Naive thymus-derived CD4-positive, alpha-beta T cell (primary cell): ENCODE measurements at regions not wholly inside any gene's neighbourhood (a gene's known extent, or its start where the extent isn't known, plus 50 kb on each side); places are given as distances from the start of the nearest gene placed in this dataset.

Experiments
- ATAC-seq: fragments of 150-1000 bp; cut with Tn5 transposase; 2 replicates; pipeline ENCODE4 v1.10.0; 2021; ENCODE audit warnings: mild to moderate bottlenecking, moderate library complexity
- CTCF ChIA-PET: fragments of 350-600 bp; sonication (Branson Sonifier 250); formaldehyde crosslinking; loops from one replicate; lab custom pipeline; 2021; ENCODE audit warnings: antibody characterized with exemption; lab: Charles Lee
- POLR2A ChIA-PET: fragments of 350-600 bp; sonication (Branson Sonifier 250); formaldehyde crosslinking; loops from one replicate; lab custom pipeline; 2021; ENCODE audit warnings: antibody characterized with exemption, inconsistent platforms; lab: Charles Lee
- DNase-seq, 9 donors: peaks; one replicate each; pipeline versions ENCODE4 v3.0.0 to v3.0.0-alpha.2; 2020 to 2022; ENCODE audit warnings: mixed read lengths in 1 of 9
- H3K27ac ChIP-seq: one replicate; pipeline ENCODE4 v1.7.0; 2013; ENCODE audit warnings: mild to moderate bottlenecking, low read depth, low read length, moderate library complexity
- H3K27me3 ChIP-seq, 2 donors: one replicate each; pipeline ENCODE4 v1.7.0; 2013; ENCODE audit warnings: low read length in 2 of 2, mild to moderate bottlenecking in 2 of 2, moderate library complexity in 2 of 2; ENCODE audit not compliant: control insufficient read depth in 2 of 2, insufficient read depth in 2 of 2
- H3K36me3 ChIP-seq, 3 experiments: 1 replicate in 2 of 3; 2 replicates in 1 of 3; pipeline ENCODE4 v1.7.0; 2013; ENCODE audit warnings: low read length in 3 of 3, mild to moderate bottlenecking in 3 of 3, moderate library complexity in 1 of 3; ENCODE audit not compliant: insufficient read depth in 3 of 3, control insufficient read depth in 2 of 3
- H3K4me1 ChIP-seq, 2 donors: one replicate each; pipeline ENCODE4 v1.7.0; 2013; ENCODE audit warnings: low read length in 2 of 2, mild to moderate bottlenecking in 2 of 2, moderate library complexity in 1 of 2; ENCODE audit not compliant: control insufficient read depth in 2 of 2, insufficient read depth in 2 of 2
- H3K4me3 ChIP-seq: 2 replicates; pipeline ENCODE4 v1.7.0; 2013; ENCODE audit warnings: mild to moderate bottlenecking, low read length
- H3K9me3 ChIP-seq, 3 experiments: 1 replicate in 2 of 3; 2 replicates in 1 of 3; pipeline ENCODE4 v1.7.0; 2013; ENCODE audit warnings: low read length in 3 of 3; ENCODE audit not compliant: control insufficient read depth in 2 of 3
- H3K27ac Mint-ChIP-seq, 9 donors: one replicate each; pipeline ENCODE4 v1.8.0; 2020 to 2022; ENCODE audit warnings: mixed read lengths in 9 of 9, mild to moderate bottlenecking in 8 of 9, moderate library complexity in 5 of 9, inconsistent platforms in 2 of 9
- H3K27me3 Mint-ChIP-seq, 5 donors: one replicate each; pipeline ENCODE4 v1.8.0; 2021 to 2022; ENCODE audit warnings: mixed read lengths in 5 of 5, mild to moderate bottlenecking in 1 of 5
- H3K36me3 Mint-ChIP-seq, 5 donors: one replicate each; pipeline ENCODE4 v1.8.0; 2020 to 2022; ENCODE audit warnings: mixed read lengths in 5 of 5, mild to moderate bottlenecking in 3 of 5, inconsistent platforms in 1 of 5
- H3K4me1 Mint-ChIP-seq, 7 donors: one replicate each; pipeline ENCODE4 v1.8.0; 2020 to 2022; ENCODE audit warnings: mixed read lengths in 7 of 7, mild to moderate bottlenecking in 3 of 7, inconsistent platforms in 1 of 7
- H3K4me3 Mint-ChIP-seq, 10 donors: one replicate each; pipeline ENCODE4 v1.8.0; 2020 to 2022; ENCODE audit warnings: mild to moderate bottlenecking in 10 of 10, mixed read lengths in 10 of 10, moderate library complexity in 6 of 10, inconsistent platforms in 2 of 10
- H3K9me3 Mint-ChIP-seq, 11 donors: one replicate each; pipeline ENCODE4 v1.8.0; 2020 to 2022; ENCODE audit warnings: mixed read lengths in 11 of 11, mild to moderate bottlenecking in 4 of 11, inconsistent platforms in 1 of 11, moderate library complexity in 1 of 11
- intact Hi-C, 2 donors: fragments of 100-400 bp; cut with micrococcal nuclease; formaldehyde crosslinking; loops; one replicate each; pipeline ENCODE4 v1.15.1; 2023

GRCh38 chr2:13002536-13003331 is 286.0 kb downstream of the TRIB2 start:
- DNase-seq: no peak
- Histone ChIP-seq H3K4me1 (no peaks in the 10 kb centered on the region), H3K4me3 (no peak overlapping the region), H3K36me3 (no peaks in the 10 kb centered on the region), H3K9me3 (no peaks in the 10 kb centered on the region), H3K27ac (no peak overlapping the region), H3K27me3 (no peaks in the 10 kb centered on the region)
- no peaks in the 10 kb centered on the region for H3K9me3 Mint-ChIP-seq
- H3K36me3 Mint-ChIP-seq: no peaks in the 10 kb centered on the region
- ChIA-PET POLR2A (no interaction called here), CTCF (interaction anchor here (0.7 to 1.2 kb wide), 3 partner anchors 71 to 1315 kb away, joined by 3 to 6 read pairs (median 3); no protein-coding TSS in a partner anchor)
- H3K4me3 Mint-ChIP-seq: no peak overlapping the region
- no peak for ATAC-seq
- peaks cover 0 to 40% (median 3%) of the 10 kb centered on the region in 5 donors for H3K27me3 Mint-ChIP-seq
- peaks cover 0 to 9% (median 0%) of the 10 kb centered on the region in 7 donors for H3K4me1 Mint-ChIP-seq
- no peak overlapping the region for H3K27ac Mint-ChIP-seq
- intact Hi-C loops: loop anchor here in 1 of 2 donors (10.0 kb wide), 1 partner anchor 958 kb away; no protein-coding TSS in a partner anchor

GRCh38 chr2:13003500-13003899 is 286.8 kb downstream of the TRIB2 start:
- no peaks in the 10 kb centered on the region for H3K4me1 ChIP-seq
- Mint-ChIP-seq H3K4me3 (no peak overlapping the region), H3K4me1 (peaks cover 0 to 9% (median 0%) of the 10 kb centered on the region in 7 donors), H3K36me3 (no peaks in the 10 kb centered on the region), H3K27me3 (peaks cover 0 to 40% (median 3%) of the 10 kb centered on the region in 5 donors), H3K9me3 (no peaks in the 10 kb centered on the region), H3K27ac (no peak overlapping the region)
- ChIA-PET CTCF (interaction anchor here (0.7 to 1.2 kb wide), 3 partner anchors 71 to 1315 kb away, joined by 3 to 6 read pairs (median 3); no protein-coding TSS in a partner anchor), POLR2A (no interaction called here)
- no peak overlapping the region for H3K27ac ChIP-seq
- H3K27me3 ChIP-seq: no peaks in the 10 kb centered on the region
- ATAC-seq: no peak
- no peaks in the 10 kb centered on the region for H3K9me3 ChIP-seq
- no peaks in the 10 kb centered on the region for H3K36me3 ChIP-seq
- no peak for DNase-seq
- no peak overlapping the region for H3K4me3 ChIP-seq
- intact Hi-C loops: loop anchor here in 1 of 2 donors (10.0 kb wide), 1 partner anchor 959 kb away; no protein-coding TSS in a partner anchor

- Mint-ChIP-seq H3K27ac (no peak overlapping the region), H3K4me1 (peaks cover 0 to 9% (median 0%) of the 10 kb centered on the region in 7 donors), H3K4me3 (no peak overlapping the region), H3K9me3 (no peaks in the 10 kb centered on the region), H3K36me3 (no peaks in the 10 kb centered on the region), H3K27me3 (peaks cover 0 to 45% (median 4%) of the 10 kb centered on the region in 5 donors)
- ChIA-PET POLR2A (interaction anchor here (0.7 kb wide), 1 partner anchor 288 kb away, joined by 3 read pairs; the partner anchor contains the start of gene TRIB2), CTCF (interaction anchor here (1.6 to 3.4 kb wide), 2 partner anchors 17 to 288 kb away, joined by 5 to 21 read pairs; partner anchors contain the start of gene TRIB2)
- Histone ChIP-seq H3K36me3 (no peaks in the 10 kb centered on the region), H3K9me3 (no peaks in the 10 kb centered on the region), H3K27ac (no peak overlapping the region), H3K4me3 (no peak overlapping the region), H3K27me3 (no peaks in the 10 kb centered on the region), H3K4me1 (no peaks in the 10 kb centered on the region)
- no peak for DNase-seq
- no peak for ATAC-seq
- intact Hi-C loops: loop anchor here (5.0 to 10.0 kb wide), 4 partner anchors 148 to 1528 kb away; no protein-coding TSS in a partner anchor
Measured at GRCh38 chr2:13005048-13005447, 288.3 kb downstream of the TRIB2 start.

- no peak for ATAC-seq
- POLR2A ChIA-PET: interaction anchor here (0.7 kb wide), 1 partner anchor 289 kb away, joined by 3 read pairs; the partner anchor contains the start of gene TRIB2
- peaks cover 0 to 9% (median 0%) of the 10 kb centered on the region in 7 donors for H3K4me1 Mint-ChIP-seq
- H3K36me3 ChIP-seq: no peaks in the 10 kb centered on the region
- H3K4me3 ChIP-seq: no peak overlapping the region
- CTCF ChIA-PET: interaction anchor here (1.0 to 3.4 kb wide), 13 partner anchors 11 to 1226 kb away, joined by 3 to 34 read pairs (median 7); partner anchors contain the start of gene TRIB2
- no peak overlapping the region for H3K27ac ChIP-seq
- peaks cover 0 to 49% (median 10%) of the 10 kb centered on the region in 5 donors for H3K27me3 Mint-ChIP-seq
- no peaks in the 10 kb centered on the region for H3K36me3 Mint-ChIP-seq
- no peaks in the 10 kb centered on the region for H3K9me3 Mint-ChIP-seq
- DNase-seq: no peak
- no peak overlapping the region for H3K4me3 Mint-ChIP-seq
- no peaks in the 10 kb centered on the region for H3K27me3 ChIP-seq
- no peaks in the 10 kb centered on the region for H3K4me1 ChIP-seq
- intact Hi-C loops: loop anchor here (2.0 to 10.0 kb wide), 6 partner anchors 75 to 1529 kb away; no protein-coding TSS in a partner anchor
- no peaks in the 10 kb centered on the region for H3K9me3 ChIP-seq
- H3K27ac Mint-ChIP-seq: no peak overlapping the region
Measured at GRCh38 chr2:13005761-13006335, 289.1 kb downstream of the TRIB2 start.

- H3K36me3 ChIP-seq: no peaks in the 10 kb centered on the region
- ATAC-seq: no peak
Measured at GRCh38 chr2:13006426-13006825, 289.7 kb downstream of the TRIB2 start.

More at GRCh38 chr2:13006426-13006825, 289.7 kb downstream of the TRIB2 start:
- Mint-ChIP-seq H3K4me3 (no peak overlapping the region), H3K27me3 (peaks cover 0 to 51% (median 10%) of the 10 kb centered on the region in 5 donors), H3K27ac (no peak overlapping the region), H3K36me3 (no peaks in the 10 kb centered on the region), H3K4me1 (peaks cover 0 to 9% (median 0%) of the 10 kb centered on the region in 7 donors), H3K9me3 (no peaks in the 10 kb centered on the region)
- Histone ChIP-seq H3K27me3 (no peaks in the 10 kb centered on the region), H3K4me3 (no peak overlapping the region), H3K4me1 (no peaks in the 10 kb centered on the region), H3K27ac (no peak overlapping the region), H3K9me3 (no peaks in the 10 kb centered on the region)
- DNase-seq: no peak
- ChIA-PET POLR2A (no interaction called here), CTCF (interaction anchor here (0.6 to 3.4 kb wide), 25 partner anchors 10 to 1874 kb away, joined by 3 to 34 read pairs (median 4); partner anchors contain the start of gene TRIB2)
- intact Hi-C loops: loop anchor here (2.0 to 10.0 kb wide), 6 partner anchors 76 to 1529 kb away; no protein-coding TSS in a partner anchor
